Fibroblast of villous mesenchyme (primary cell): ENCODE measurements at regions not wholly inside any gene's neighbourhood (a gene's known extent, or its start where the extent isn't known, plus 50 kb on each side); places are given as distances from the start of the nearest gene placed in this dataset. TPM values are rescaled to one million over a fixed set of nuclear protein-coding genes. Genes with fewer than 3 reads are reported as not detected.
"Not testable (repeated sequence)": the region's sequence is repeated elsewhere in the genome, so short reads cannot be mapped to it uniquely, and the experiment has no call there.

Source experiments
- DNase-seq: peaks from one replicate; pipeline ENCODE4 v3.0.0-alpha.2; 2010; ENCODE audit warnings: low read depth
- H3K4me3 ChIP-seq: 2 replicates; pipeline ENCODE4 v1.5.1; 2011; ENCODE audit warnings: low read depth, mild to moderate bottlenecking, low read length
- CTCF ChIP-seq: IDR thresholded peaks from 2 replicates; pipeline ENCODE4 v1.5.1; 2012; ENCODE audit warnings: low read depth, mild to moderate bottlenecking, low read length; ENCODE audit not compliant: insufficient read depth
- small RNA-seq: library from RNA; depleted of rRNA; stranded (forward); fragments of <200 nt; gene quantifications from one replicate; pipeline ENCODE3, GENCODE V24; 2012

GRCh38 chr16:32085438-32086141 lies 167.5 kb upstream of the TP53TG3D start:
- not testable (repeated sequence) for DNase-seq
- H3K4me3 ChIP-seq, result peak overlapping the region; percentile 42

GRCh38 chr16:32115562-32115961 lies 137.5 kb upstream of the TP53TG3D start:
- not testable (repeated sequence) for DNase-seq
- peak overlapping the region; percentile 59 for H3K4me3 ChIP-seq

GRCh38 chr16:32116080-32116479 lies 137.0 kb upstream of the TP53TG3D start:
- TF ChIP-seq CTCF, result no peak
- DNase-seq, result no peak
- H3K4me3 ChIP-seq, result peak overlapping the region; percentile 59

GRCh38 chr16:32116533-32116932 lies 136.6 kb upstream of the TP53TG3D start:
- not testable (repeated sequence) for DNase-seq, H3K4me3 ChIP-seq

- not testable (repeated sequence) for H3K4me3 ChIP-seq, DNase-seq
These were observed 132.7 kb upstream of the TP53TG3D start for GRCh38 chr16:32120372-32120771.

GRCh38 chr16:32120779-32121178 lies 132.3 kb upstream of the TP53TG3D start:
- not testable (repeated sequence) for H3K4me3 ChIP-seq, DNase-seq

GRCh38 chr16:32121273-32121900 lies 131.7 kb upstream of the TP53TG3D start:
- H3K4me3 ChIP-seq, DNase-seq: not testable (repeated sequence)

GRCh38 chr16:32152434-32152833 lies 100.7 kb upstream of the TP53TG3D start:
- DNase-seq, H3K4me3 ChIP-seq: not testable (repeated sequence)

GRCh38 chr16:32187918-32188669 lies 65.0 kb upstream of the TP53TG3D start:
- not testable (repeated sequence) for DNase-seq, H3K4me3 ChIP-seq

GRCh38 chr16:32202585-32202984 lies 50.5 kb upstream of the TP53TG3D start:
- H3K4me3 ChIP-seq, DNase-seq: not testable (repeated sequence)

Small RNAs in the stretch of these regions (small RNA-seq; reads per million reads assigned to genes)
- gene AC133485.4 (not detected), gene AC142381.2 (not detected), gene IGHV1OR16-3 (not detected), gene IGHV3OR16-9 (not detected)
